ENCODE measurements at regions not wholly inside any gene's neighbourhood (a gene's known extent, or its start where the extent isn't known, plus 50 kb on each side); places are given as distances from the start of the nearest gene placed in this dataset.

GRCh38 chr2:212649646-212650045 lies 111.0 kb upstream of the ERBB4 start:
- no peak overlapping the region for H3K27ac ChIP-seq (ENCODE audit: low read depth)
- Mint-ChIP-seq H3K27ac (no peak overlapping the region), H3K9me3 (no peaks in the 10 kb centered on the region), H3K27me3 (ENCODE audit: insufficient read depth, low read depth, poor library complexity) (no peaks in the 10 kb centered on the region), H3K4me1 (peaks cover 5% of the 10 kb centered on the region; the same call in 2 of the 3 replicates), H3K4me3 (no peak overlapping the region), H3K36me3 (ENCODE audit: low read depth) (no peaks in the 10 kb centered on the region)
- H3K4me2 ChIP-seq, result no peak overlapping the region
- no peak overlapping the region for H2AFZ ChIP-seq
- H4K20me1 ChIP-seq (replicated peaks; ENCODE audit: insufficient read depth), result no peaks in the 10 kb centered on the region
- H3K79me2 ChIP-seq (replicated peaks; ENCODE audit: insufficient read depth), result no peaks in the 10 kb centered on the region
- ATAC-seq, result no peak
- no peaks in the 10 kb centered on the region for H3F3A ChIP-seq (replicated peaks; ENCODE audit: low read depth)
- no peaks in the 10 kb centered on the region for H3K4me1 ChIP-seq (ENCODE audit: insufficient read depth)
- DNase-seq (ENCODE audit: low spot score), result no peak
- H3K36me3 ChIP-seq (ENCODE audit: insufficient read depth), result no peaks in the 10 kb centered on the region
- no peaks in the 10 kb centered on the region for H3K9me2 ChIP-seq (ENCODE audit: insufficient read depth)
- TF ChIP-seq EZH2phosphoT487 (IDR thresholded peaks at IDR 0.05; ENCODE audit: unreplicated experiment) (no peak), JUNB (IDR thresholded peaks at IDR 0.05; ENCODE audit: unreplicated experiment) (no peak), ZNF114 (CRISPR knock-in tag; IDR thresholded peaks at IDR 0.05) (no peak), REST (IDR thresholded peaks at IDR 0.05; ENCODE audit: unreplicated experiment) (no peak), EZH2 (IDR thresholded peaks at IDR 0.05; ENCODE audit: low read depth, unreplicated experiment) (no peak), NANOG (IDR thresholded peaks at IDR 0.05; ENCODE audit: borderline replicate concordance) (no peak), CREB1 (CRISPR knock-in tag; IDR thresholded peaks at IDR 0.05; ENCODE audit: low read depth) (no peak), POLR2AphosphoS5 (IDR thresholded peaks at IDR 0.05; ENCODE audit: low read depth) (no peak)
- H3K27me3 ChIP-seq (ENCODE audit: insufficient read depth), result no peaks in the 10 kb centered on the region
- no peak overlapping the region for H3K4me3 ChIP-seq

- peaks cover 5% of the 10 kb centered on the region; the same call in 2 of the 3 replicates for H3K4me1 Mint-ChIP-seq
- Histone ChIP-seq H3K4me2 (no peak overlapping the region), H3K4me1 (ENCODE audit: insufficient read depth) (no peaks in the 10 kb centered on the region), H3K9me2 (ENCODE audit: insufficient read depth) (no peaks in the 10 kb centered on the region), H3K79me2 (replicated peaks; ENCODE audit: insufficient read depth) (no peaks in the 10 kb centered on the region), H3F3A (replicated peaks; ENCODE audit: low read depth) (no peaks in the 10 kb centered on the region), H3K27ac (ENCODE audit: low read depth) (no peak overlapping the region), H3K4me3 (no peak overlapping the region), H3K27me3 (ENCODE audit: insufficient read depth) (no peaks in the 10 kb centered on the region), H3K36me3 (ENCODE audit: insufficient read depth) (no peaks in the 10 kb centered on the region), H4K20me1 (replicated peaks; ENCODE audit: insufficient read depth) (no peaks in the 10 kb centered on the region), H2AFZ (0 out of 2 replicates have a peak overlapping the region, but pooled peaks have one; percentile 19)
- no peak overlapping the region for H3K4me3 Mint-ChIP-seq
- H3K27me3 Mint-ChIP-seq (ENCODE audit: insufficient read depth, low read depth, poor library complexity), result no peaks in the 10 kb centered on the region
- H3K36me3 Mint-ChIP-seq (ENCODE audit: low read depth), result no peaks in the 10 kb centered on the region
- DNase-seq (ENCODE audit: low spot score) (no peak), ATAC-seq (no peak)
- H3K27ac Mint-ChIP-seq, result no peak overlapping the region
- H3K9me3 Mint-ChIP-seq, result no peaks in the 10 kb centered on the region
- no peak for TF ChIP-seq REST (IDR thresholded peaks at IDR 0.05; ENCODE audit: unreplicated experiment)
These were observed 108.2 kb upstream of the ERBB4 start for GRCh38 chr2:212646698-212647366.

Measured in GM23338 (cell line).